ENCODE measurements at regions not wholly inside any gene's neighbourhood (a gene's known extent, or its start where the extent isn't known, plus 50 kb on each side); places are given as distances from the start of the nearest gene placed in this dataset.

GRCh38 chr6:62740596-62740995 lies 454.6 kb upstream of the KHDRBS2 start:
- Histone ChIP-seq H3K27me3 (ENCODE audit: control insufficient read depth, insufficient read depth, low read length) (no peaks in the 10 kb centered on the region), H3K9me3 (ENCODE audit: control insufficient read depth, insufficient read depth, low read depth, low read length) (0 out of 2 replicates have a peak, but pooled peaks cover 2% of the 10 kb centered on the region), H3K27ac (ENCODE audit: low read depth, low read length) (no peak overlapping the region), H3K9ac (ENCODE audit: low read length) (no peak overlapping the region), H3K36me3 (ENCODE audit: control insufficient read depth, insufficient read depth, low read length) (no peaks in the 10 kb centered on the region), H3K4me1 (ENCODE audit: control insufficient read depth, insufficient read depth, low read length) (peaks cover 13% of the 10 kb centered on the region; the same call in 1 of the 2 replicates), H3K4me3 (ENCODE audit: low read depth, low read length) (no peak overlapping the region)

- H3K9me3 ChIP-seq (ENCODE audit: control insufficient read depth, insufficient read depth, low read depth, low read length) = 0 out of 2 replicates have a peak, but pooled peaks cover 2% of the 10 kb centered on the region
- H3K9ac ChIP-seq (ENCODE audit: low read length) = no peak overlapping the region
- H3K4me1 ChIP-seq (ENCODE audit: control insufficient read depth, insufficient read depth, low read length) = peaks cover 13% of the 10 kb centered on the region; the same call in 1 of the 2 replicates
- no peak overlapping the region for H3K4me3 ChIP-seq (ENCODE audit: low read depth, low read length)
- no peaks in the 10 kb centered on the region for H3K27me3 ChIP-seq (ENCODE audit: control insufficient read depth, insufficient read depth, low read length)
- no peaks in the 10 kb centered on the region for H3K36me3 ChIP-seq (ENCODE audit: control insufficient read depth, insufficient read depth, low read length)
- no peak overlapping the region for H3K27ac ChIP-seq (ENCODE audit: low read depth, low read length)
Measured at GRCh38 chr6:62740171-62740570, 454.1 kb upstream of the KHDRBS2 start.

GRCh38 chr6:62737792-62738191 lies 451.8 kb upstream of the KHDRBS2 start:
- Histone ChIP-seq H3K9me3 (ENCODE audit: control insufficient read depth, insufficient read depth, low read depth, low read length) (0 out of 2 replicates have a peak, but pooled peaks cover 2% of the 10 kb centered on the region), H3K9ac (ENCODE audit: low read length) (no peak overlapping the region), H3K4me1 (ENCODE audit: control insufficient read depth, insufficient read depth, low read length) (peaks cover 13% of the 10 kb centered on the region; the same call in 1 of the 2 replicates), H3K36me3 (ENCODE audit: control insufficient read depth, insufficient read depth, low read length) (no peaks in the 10 kb centered on the region), H3K4me3 (ENCODE audit: low read depth, low read length) (no peak overlapping the region), H3K27ac (ENCODE audit: low read depth, low read length) (no peak overlapping the region), H3K27me3 (ENCODE audit: control insufficient read depth, insufficient read depth, low read length) (no peaks in the 10 kb centered on the region)

GRCh38 chr6:62721408-62721807 lies 435.4 kb upstream of the KHDRBS2 start:
- H3K36me3 ChIP-seq (ENCODE audit: control insufficient read depth, insufficient read depth, low read length) = no peaks in the 10 kb centered on the region
- no peaks in the 10 kb centered on the region for H3K9me3 ChIP-seq (ENCODE audit: control insufficient read depth, insufficient read depth, low read depth, low read length)
- H3K27me3 ChIP-seq (ENCODE audit: control insufficient read depth, insufficient read depth, low read length) = no peaks in the 10 kb centered on the region
- H3K9ac ChIP-seq (ENCODE audit: low read length) = no peak overlapping the region
- H3K4me1 ChIP-seq (ENCODE audit: control insufficient read depth, insufficient read depth, low read length) = no peaks in the 10 kb centered on the region
- H3K4me3 ChIP-seq (ENCODE audit: low read depth, low read length) = no peak overlapping the region
- no peak overlapping the region for H3K27ac ChIP-seq (ENCODE audit: low read depth, low read length)

- Histone ChIP-seq H3K9ac (ENCODE audit: low read length) (no peak overlapping the region), H3K27ac (ENCODE audit: low read depth, low read length) (no peak overlapping the region), H3K36me3 (ENCODE audit: control insufficient read depth, insufficient read depth, low read length) (no peaks in the 10 kb centered on the region), H3K4me3 (ENCODE audit: low read depth, low read length) (no peak overlapping the region), H3K4me1 (ENCODE audit: control insufficient read depth, insufficient read depth, low read length) (peaks cover 4% of the 10 kb centered on the region; the same call in 1 of the 2 replicates), H3K27me3 (ENCODE audit: control insufficient read depth, insufficient read depth, low read length) (no peaks in the 10 kb centered on the region), H3K9me3 (ENCODE audit: control insufficient read depth, insufficient read depth, low read depth, low read length) (no peaks in the 10 kb centered on the region)
Measured at GRCh38 chr6:62716719-62717118, 430.7 kb upstream of the KHDRBS2 start.

GRCh38 chr6:62714112-62714511 lies 428.1 kb upstream of the KHDRBS2 start:
- Histone ChIP-seq H3K27me3 (ENCODE audit: control insufficient read depth, insufficient read depth, low read length) (no peaks in the 10 kb centered on the region), H3K36me3 (ENCODE audit: control insufficient read depth, insufficient read depth, low read length) (no peaks in the 10 kb centered on the region), H3K4me1 (ENCODE audit: control insufficient read depth, insufficient read depth, low read length) (peaks cover 4% of the 10 kb centered on the region; the same call in 1 of the 2 replicates), H3K9me3 (ENCODE audit: control insufficient read depth, insufficient read depth, low read depth, low read length) (no peaks in the 10 kb centered on the region), H3K9ac (ENCODE audit: low read length) (no peak overlapping the region), H3K4me3 (ENCODE audit: low read depth, low read length) (no peak overlapping the region), H3K27ac (ENCODE audit: low read depth, low read length) (no peak overlapping the region; the same call in 1 of the 2 replicates)

- peaks cover 4% of the 10 kb centered on the region; the same call in 1 of the 2 replicates for H3K4me1 ChIP-seq (ENCODE audit: control insufficient read depth, insufficient read depth, low read length)
- no peaks in the 10 kb centered on the region for H3K9me3 ChIP-seq (ENCODE audit: control insufficient read depth, insufficient read depth, low read depth, low read length)
- no peaks in the 10 kb centered on the region for H3K36me3 ChIP-seq (ENCODE audit: control insufficient read depth, insufficient read depth, low read length)
- H3K27ac ChIP-seq (ENCODE audit: low read depth, low read length) = no peak overlapping the region
- H3K4me3 ChIP-seq (ENCODE audit: low read depth, low read length) = no peak overlapping the region
- H3K27me3 ChIP-seq (ENCODE audit: control insufficient read depth, insufficient read depth, low read length) = no peaks in the 10 kb centered on the region
- no peak overlapping the region for H3K9ac ChIP-seq (ENCODE audit: low read length)
Measured at GRCh38 chr6:62711750-62712149, 425.7 kb upstream of the KHDRBS2 start.

GRCh38 chr6:62707914-62708313 lies 421.9 kb upstream of the KHDRBS2 start:
- H3K27ac ChIP-seq (ENCODE audit: low read depth, low read length) = no peak overlapping the region
- H3K9ac ChIP-seq (ENCODE audit: low read length) = no peak overlapping the region
- no peaks in the 10 kb centered on the region for H3K27me3 ChIP-seq (ENCODE audit: control insufficient read depth, insufficient read depth, low read length)
- no peak overlapping the region for H3K4me3 ChIP-seq (ENCODE audit: low read depth, low read length)
- no peaks in the 10 kb centered on the region for H3K36me3 ChIP-seq (ENCODE audit: control insufficient read depth, insufficient read depth, low read length)
- H3K9me3 ChIP-seq (ENCODE audit: control insufficient read depth, insufficient read depth, low read depth, low read length) = no peaks in the 10 kb centered on the region
- no peaks in the 10 kb centered on the region for H3K4me1 ChIP-seq (ENCODE audit: control insufficient read depth, insufficient read depth, low read length)

GRCh38 chr6:62707156-62707555 lies 421.1 kb upstream of the KHDRBS2 start:
- Histone ChIP-seq H3K4me3 (ENCODE audit: low read depth, low read length) (no peak overlapping the region), H3K36me3 (ENCODE audit: control insufficient read depth, insufficient read depth, low read length) (no peaks in the 10 kb centered on the region), H3K27me3 (ENCODE audit: control insufficient read depth, insufficient read depth, low read length) (no peaks in the 10 kb centered on the region), H3K4me1 (ENCODE audit: control insufficient read depth, insufficient read depth, low read length) (no peaks in the 10 kb centered on the region), H3K9me3 (ENCODE audit: control insufficient read depth, insufficient read depth, low read depth, low read length) (no peaks in the 10 kb centered on the region), H3K9ac (ENCODE audit: low read length) (no peak overlapping the region), H3K27ac (ENCODE audit: low read depth, low read length) (no peak overlapping the region)

GRCh38 chr6:62683063-62683462 lies 397.0 kb upstream of the KHDRBS2 start:
- H3K9me3 ChIP-seq (ENCODE audit: control insufficient read depth, insufficient read depth, low read depth, low read length) = peaks cover 15% of the 10 kb centered on the region
- no peaks in the 10 kb centered on the region for H3K4me1 ChIP-seq (ENCODE audit: control insufficient read depth, insufficient read depth, low read length)
- H3K4me3 ChIP-seq (ENCODE audit: low read depth, low read length) = no peak overlapping the region
- H3K27me3 ChIP-seq (ENCODE audit: control insufficient read depth, insufficient read depth, low read length) = no peaks in the 10 kb centered on the region
- H3K27ac ChIP-seq (ENCODE audit: low read depth, low read length) = no peak overlapping the region
- no peak overlapping the region for H3K9ac ChIP-seq (ENCODE audit: low read length)
- no peaks in the 10 kb centered on the region for H3K36me3 ChIP-seq (ENCODE audit: control insufficient read depth, insufficient read depth, low read length)

GRCh38 chr6:62681108-62681507 lies 395.1 kb upstream of the KHDRBS2 start:
- no peak overlapping the region for H3K4me3 ChIP-seq (ENCODE audit: low read depth, low read length)
- H3K27ac ChIP-seq (ENCODE audit: low read depth, low read length) = no peak overlapping the region
- H3K9ac ChIP-seq (ENCODE audit: low read length) = no peak overlapping the region
- no peaks in the 10 kb centered on the region for H3K4me1 ChIP-seq (ENCODE audit: control insufficient read depth, insufficient read depth, low read length)
- no peaks in the 10 kb centered on the region for H3K27me3 ChIP-seq (ENCODE audit: control insufficient read depth, insufficient read depth, low read length)
- peaks cover 27% of the 10 kb centered on the region for H3K9me3 ChIP-seq (ENCODE audit: control insufficient read depth, insufficient read depth, low read depth, low read length)
- H3K36me3 ChIP-seq (ENCODE audit: control insufficient read depth, insufficient read depth, low read length) = no peaks in the 10 kb centered on the region

- Histone ChIP-seq H3K27ac (ENCODE audit: low read depth, low read length) (no peak overlapping the region), H3K9ac (ENCODE audit: low read length) (no peak overlapping the region), H3K4me1 (ENCODE audit: control insufficient read depth, insufficient read depth, low read length) (no peaks in the 10 kb centered on the region), H3K36me3 (ENCODE audit: control insufficient read depth, insufficient read depth, low read length) (no peaks in the 10 kb centered on the region), H3K4me3 (ENCODE audit: low read depth, low read length) (no peak overlapping the region), H3K27me3 (ENCODE audit: control insufficient read depth, insufficient read depth, low read length) (no peaks in the 10 kb centered on the region), H3K9me3 (ENCODE audit: control insufficient read depth, insufficient read depth, low read depth, low read length) (peaks cover 11% of the 10 kb centered on the region)
Measured at GRCh38 chr6:62672989-62673388, 387.0 kb upstream of the KHDRBS2 start.

Data from HUES6 (cell line).